ENCODE measurements at regions not wholly inside any gene's neighbourhood (a gene's known extent, or its start where the extent isn't known, plus 50 kb on each side); places are given as distances from the start of the nearest gene placed in this dataset.

DNA sequence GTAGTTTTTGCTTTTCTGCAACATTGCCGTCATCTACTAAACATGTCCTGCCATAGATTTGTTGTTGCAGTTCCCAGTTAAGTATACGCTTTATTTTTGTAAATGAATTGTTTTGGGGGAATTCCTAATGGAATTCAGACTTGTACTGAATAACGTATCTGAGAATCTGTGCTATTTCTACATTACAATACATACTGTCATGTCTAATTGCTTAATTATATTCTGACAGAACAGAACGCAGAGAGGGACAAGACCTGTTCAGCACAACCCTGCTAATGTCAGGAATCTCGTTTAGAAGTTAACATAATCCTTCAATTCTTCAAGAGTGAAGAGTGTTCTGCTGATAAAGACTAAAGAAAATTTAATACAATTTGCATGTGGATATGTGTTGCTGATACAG lies 861.1 kb upstream of the KLHL1 start:
- DNase-seq: no peak

DNA sequence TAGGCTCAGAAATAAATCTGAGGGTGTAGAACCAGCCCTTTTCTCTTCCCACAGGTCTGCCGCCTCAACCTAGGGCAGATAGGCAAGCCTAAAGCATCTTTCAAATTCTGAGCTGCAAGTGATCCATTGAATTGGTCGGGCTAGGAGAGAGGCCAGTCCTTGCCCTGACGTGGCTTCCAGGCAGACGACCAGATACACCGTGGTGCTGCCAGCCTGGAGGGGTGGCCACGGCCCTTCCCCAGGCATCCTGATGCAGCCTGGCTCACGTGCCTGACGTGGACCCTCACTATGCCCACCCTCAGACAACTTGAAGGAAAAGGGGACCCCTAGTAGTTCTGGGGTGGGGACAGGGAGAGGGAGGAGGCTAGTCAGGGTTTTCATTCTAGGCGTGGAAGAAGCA lies 859.3 kb upstream of the KLHL1 start:
- DNase-seq: no peak

- no peak for DNase-seq
These were observed 856.6 kb upstream of the KLHL1 start for GRCh38 chr13:70964874-70965273.

DNA sequence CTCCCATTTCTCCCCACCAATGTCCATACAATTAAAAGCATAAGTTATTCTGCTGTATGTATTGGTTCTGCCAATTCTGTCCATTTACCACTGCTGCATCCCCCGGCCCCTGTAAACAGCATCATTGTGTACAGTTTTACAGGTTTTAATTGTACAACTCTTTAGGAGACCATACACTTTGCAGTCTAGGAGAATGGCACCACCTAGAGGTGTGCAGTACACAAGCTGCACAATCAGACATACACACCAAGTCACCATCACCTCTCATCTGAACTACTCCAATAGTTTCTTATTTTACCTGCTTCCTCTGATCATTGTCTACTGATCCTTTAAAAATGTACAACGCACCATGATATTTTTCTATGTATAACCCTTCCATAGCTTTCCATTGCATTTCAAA lies 855.9 kb upstream of the KLHL1 start:
- no peak for DNase-seq

GRCh38 chr13:70960841-70961443 lies 852.7 kb upstream of the KLHL1 start:
- no peak for DNase-seq

DNA sequence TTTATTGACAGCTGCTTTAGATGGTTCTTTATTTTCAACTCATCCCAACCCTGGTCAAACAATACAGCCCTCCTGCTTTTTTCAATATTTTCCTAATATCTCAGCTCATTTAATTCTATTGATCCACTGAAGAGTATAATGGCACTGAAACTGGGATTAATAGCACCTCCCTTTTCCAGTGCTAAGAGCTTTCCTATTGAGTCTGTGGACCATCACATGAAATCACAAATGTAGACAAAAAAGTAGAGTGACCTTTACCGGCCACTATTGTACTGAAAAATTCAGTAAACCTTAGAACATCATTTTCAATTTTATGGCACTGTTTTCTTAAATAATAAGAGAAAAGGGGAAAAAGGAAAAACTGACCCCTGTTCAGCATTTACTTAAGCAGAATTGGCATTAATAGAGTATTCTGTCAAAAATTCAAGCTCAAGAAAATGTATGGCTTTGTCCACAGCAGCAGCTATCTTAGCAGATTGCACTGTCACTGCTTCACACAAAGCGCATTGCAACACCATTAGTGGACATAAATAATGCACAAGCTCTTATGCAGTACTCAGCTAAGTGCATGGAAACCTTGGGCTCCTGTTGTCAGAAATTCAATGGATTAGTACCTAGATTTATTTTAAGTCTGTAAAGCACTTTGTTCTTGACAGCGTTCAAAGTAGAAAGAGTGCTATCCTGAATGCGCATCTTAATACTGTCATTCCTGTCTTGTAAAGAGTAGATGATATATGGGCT lies 851.0 kb upstream of the KLHL1 start:
- DNase-seq: no peak

DNA sequence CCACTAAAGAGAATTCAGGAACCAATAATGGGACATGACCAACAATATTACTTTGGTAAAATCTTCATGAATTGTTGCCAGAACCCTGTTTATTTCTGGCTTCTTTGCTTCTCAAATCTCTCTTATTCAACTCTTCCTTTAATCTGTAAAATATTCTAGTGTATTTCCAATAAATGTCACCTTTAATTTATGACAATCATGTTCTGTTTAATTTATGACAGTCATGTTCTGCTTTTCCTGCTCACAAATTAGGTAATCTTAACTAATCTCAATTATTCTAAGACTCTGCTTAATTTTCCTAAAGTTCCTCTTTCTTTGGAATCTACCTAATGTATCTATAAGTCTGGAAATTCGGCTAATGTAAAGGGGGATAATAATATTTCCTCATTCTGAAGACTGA lies 847.6 kb upstream of the KLHL1 start:
- DNase-seq: no peak

DNA sequence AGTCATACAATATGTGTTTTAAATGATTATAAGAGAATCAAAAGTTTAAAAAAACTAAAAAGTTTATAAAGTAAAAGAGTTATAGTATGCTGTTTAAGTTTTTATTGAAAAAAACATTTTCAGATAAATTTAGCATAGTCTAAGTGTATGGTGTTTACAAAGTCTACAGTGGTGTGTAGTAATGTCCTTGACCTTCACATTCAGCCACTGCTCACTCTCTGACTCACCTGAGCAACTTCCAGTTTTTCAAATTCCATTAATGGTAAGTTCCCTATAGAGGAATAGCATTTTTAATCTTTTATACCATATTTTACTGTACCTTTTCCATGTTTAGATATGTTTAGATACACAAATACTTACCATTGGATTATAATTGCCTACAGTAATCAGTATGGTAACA lies 842.4 kb upstream of the KLHL1 start:
- no peak for DNase-seq

GRCh38 chr13:70945506-70945905 lies 837.3 kb upstream of the KLHL1 start:
- no peak for DNase-seq

DNA sequence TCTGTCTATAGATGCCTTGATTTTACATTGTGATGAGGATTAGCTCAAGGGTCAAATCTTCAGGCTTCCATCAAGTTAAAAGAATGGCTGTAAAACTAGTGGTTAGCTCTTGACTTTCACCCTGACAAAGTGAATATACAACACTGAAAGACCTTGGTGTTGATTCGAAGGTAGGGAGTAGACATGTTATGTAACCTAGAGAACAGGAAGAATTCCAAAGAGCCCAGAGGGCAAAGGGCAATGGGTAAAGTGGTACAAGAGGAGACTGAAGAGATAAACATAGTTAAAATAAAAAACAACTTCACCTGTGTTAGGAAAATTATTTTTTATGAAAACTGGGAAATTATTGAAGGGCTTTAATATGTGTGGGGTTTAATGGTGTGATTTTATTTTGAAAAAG lies 833.2 kb upstream of the KLHL1 start:
- DNase-seq: no peak

- no peak for DNase-seq
These were observed 830.2 kb upstream of the KLHL1 start for GRCh38 chr13:70938462-70938861.

GRCh38 chr13:70932511-70932910 lies 824.3 kb upstream of the KLHL1 start:
- no peak for DNase-seq

GRCh38 chr13:70923863-70924752 lies 815.9 kb upstream of the KLHL1 start:
- no peak for DNase-seq

GRCh38 chr13:70911286-70911685 lies 803.0 kb upstream of the KLHL1 start:
- no peak for DNase-seq

- no peak for DNase-seq
These were observed 800.5 kb upstream of the KLHL1 start for GRCh38 chr13:70908795-70909194.

GRCh38 chr13:70905035-70905434 lies 796.8 kb upstream of the KLHL1 start:
- DNase-seq: no peak

DNA sequence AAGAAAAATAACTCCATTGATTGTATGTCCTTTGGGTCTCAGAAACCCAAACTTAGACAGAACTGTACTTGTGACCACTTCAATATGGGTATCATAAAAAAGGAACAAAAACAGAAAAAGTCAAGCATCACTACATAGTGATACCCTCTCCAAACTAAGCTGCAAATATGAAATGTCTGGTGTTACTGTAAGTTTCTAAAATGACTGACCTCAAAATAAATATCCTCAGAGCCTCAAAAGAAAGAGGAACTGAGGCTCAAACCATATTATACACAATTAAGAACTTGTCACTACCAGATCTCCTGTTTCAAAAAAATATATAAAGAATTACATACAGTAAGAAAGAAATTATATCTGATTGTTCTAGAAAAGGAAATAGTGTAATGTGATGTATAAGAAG lies 787.9 kb upstream of the KLHL1 start:
- no peak for DNase-seq

- no peak for DNase-seq
These were observed 787.3 kb upstream of the KLHL1 start for GRCh38 chr13:70895599-70895998.

- no peak for DNase-seq
These were observed 786.0 kb upstream of the KLHL1 start for GRCh38 chr13:70894258-70894657.

DNA sequence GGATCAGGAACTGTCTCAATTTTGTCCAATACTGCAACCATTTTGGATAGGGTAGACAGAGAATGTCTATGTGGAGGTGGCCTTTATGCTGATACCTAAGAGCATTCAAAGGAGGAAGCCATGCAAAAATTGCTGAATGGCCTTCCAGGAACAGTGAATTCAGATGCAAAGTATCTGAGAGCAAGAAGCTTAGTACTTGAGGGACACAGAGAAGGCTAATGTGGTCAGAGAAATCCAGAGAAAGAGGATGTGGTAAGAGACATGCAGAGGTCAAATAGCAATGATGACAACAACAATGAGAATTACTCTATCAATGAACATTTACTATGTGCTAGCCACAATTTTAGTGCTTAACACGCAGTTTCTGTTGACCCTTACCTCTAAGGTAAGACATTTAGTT lies 785.6 kb upstream of the KLHL1 start:
- DNase-seq: no peak

GRCh38 chr13:70890289-70890688 lies 782.0 kb upstream of the KLHL1 start:
- no peak for DNase-seq

GRCh38 chr13:70889163-70889562 lies 780.9 kb upstream of the KLHL1 start:
- no peak for DNase-seq

GRCh38 chr13:70884196-70884595 lies 775.9 kb upstream of the KLHL1 start:
- DNase-seq: no peak

- DNase-seq: no peak
These were observed 766.4 kb upstream of the KLHL1 start for GRCh38 chr13:70874636-70875035.

All from activated CD8-positive, alpha-beta memory T cell treated with anti-CD3 and anti-CD28 coated beads for 24 hours (primary cell).